H7 (cell line): ENCODE measurements at regions not wholly inside any gene's neighbourhood (a gene's known extent, or its start where the extent isn't known, plus 50 kb on each side); places are given as distances from the start of the nearest gene placed in this dataset.

ENCODE experiments used
- DNase-seq: peaks from one replicate; pipeline ENCODE4 v3.0.0; 2012
- H3K27me3 ChIP-seq: 2 replicates; pipeline ENCODE4 v1.6.0; 2011; ENCODE audit warnings: mild to moderate bottlenecking, low read length; ENCODE audit not compliant: control insufficient read depth, insufficient read depth
- H3K36me3 ChIP-seq: replicated peaks from 2 replicates; pipeline ENCODE4 v1.5.1; 2011; ENCODE audit warnings: low read length; ENCODE audit not compliant: control insufficient read depth, insufficient read depth
- H3K4me3 ChIP-seq: 2 replicates; pipeline ENCODE4 v1.5.1; 2011; ENCODE audit warnings: low read depth, mild to moderate bottlenecking, control low read depth, low read length, moderate library complexity; ENCODE audit not compliant: insufficient read depth

- Histone ChIP-seq H3K4me3 (no peak overlapping the region), H3K27me3 (no peaks in the 10 kb centered on the region), H3K36me3 (no peaks in the 10 kb centered on the region)
- no peak for DNase-seq
Measured at GRCh38 chr2:134169788-134170187, 84.1 kb upstream of the MGAT5 start.

GRCh38 chr2:134170294-134170693 is 83.6 kb upstream of the MGAT5 start:
- H3K4me3 ChIP-seq = no peak overlapping the region
- no peaks in the 10 kb centered on the region for H3K27me3 ChIP-seq
- H3K36me3 ChIP-seq = no peaks in the 10 kb centered on the region
- no peak for DNase-seq

- no peaks in the 10 kb centered on the region for H3K36me3 ChIP-seq
- DNase-seq = no peak
- no peaks in the 10 kb centered on the region for H3K27me3 ChIP-seq
- no peak overlapping the region for H3K4me3 ChIP-seq
Measured at GRCh38 chr2:134170700-134171099, 83.2 kb upstream of the MGAT5 start.

- DNase-seq = no peak
- H3K36me3 ChIP-seq = no peaks in the 10 kb centered on the region
- no peak overlapping the region for H3K4me3 ChIP-seq
- no peaks in the 10 kb centered on the region for H3K27me3 ChIP-seq
Measured at GRCh38 chr2:134173338-134174016, 80.4 kb upstream of the MGAT5 start.

- no peaks in the 10 kb centered on the region for H3K27me3 ChIP-seq
- no peak overlapping the region for H3K4me3 ChIP-seq
- H3K36me3 ChIP-seq = no peaks in the 10 kb centered on the region
- DNase-seq = no peak
Measured at GRCh38 chr2:134174711-134175110, 79.2 kb upstream of the MGAT5 start.

- DNase-seq = no peak
- no peaks in the 10 kb centered on the region for H3K36me3 ChIP-seq
- H3K4me3 ChIP-seq = no peak overlapping the region
- H3K27me3 ChIP-seq = no peaks in the 10 kb centered on the region
Measured at GRCh38 chr2:134175834-134176233, 78.0 kb upstream of the MGAT5 start.

- Histone ChIP-seq H3K4me3 (no peak overlapping the region), H3K27me3 (no peaks in the 10 kb centered on the region), H3K36me3 (no peaks in the 10 kb centered on the region)
- no peak for DNase-seq
Measured at GRCh38 chr2:134177351-134177931, 76.4 kb upstream of the MGAT5 start.

- Histone ChIP-seq H3K36me3 (no peaks in the 10 kb centered on the region), H3K27me3 (no peaks in the 10 kb centered on the region)
- DNase-seq = no peak
Measured at GRCh38 chr2:134178138-134178877, 75.6 kb upstream of the MGAT5 start.

GRCh38 chr2:134181219-134181618 is 72.7 kb upstream of the MGAT5 start:
- H3K36me3 ChIP-seq = no peaks in the 10 kb centered on the region
- H3K4me3 ChIP-seq = no peak overlapping the region
- DNase-seq = no peak
- no peaks in the 10 kb centered on the region for H3K27me3 ChIP-seq

More at GRCh38 chr2:134178138-134178877, 75.6 kb upstream of the MGAT5 start:
- H3K4me3 ChIP-seq = no peak overlapping the region

GRCh38 chr2:134183679-134184078 is 70.2 kb upstream of the MGAT5 start:
- Histone ChIP-seq H3K27me3 (no peaks in the 10 kb centered on the region), H3K4me3 (no peak overlapping the region), H3K36me3 (no peaks in the 10 kb centered on the region)
- DNase-seq = no peak

- Histone ChIP-seq H3K27me3 (no peaks in the 10 kb centered on the region), H3K4me3 (no peak overlapping the region), H3K36me3 (no peaks in the 10 kb centered on the region)
- no peak for DNase-seq
Measured at GRCh38 chr2:134185639-134186038, 68.2 kb upstream of the MGAT5 start.

GRCh38 chr2:134189009-134189720 is 64.7 kb upstream of the MGAT5 start:
- H3K36me3 ChIP-seq = no peaks in the 10 kb centered on the region
- DNase-seq = no peak

GRCh38 chr2:134190062-134190806 is 63.6 kb upstream of the MGAT5 start:
- Histone ChIP-seq H3K36me3 (no peaks in the 10 kb centered on the region), H3K4me3 (no peak overlapping the region), H3K27me3 (no peaks in the 10 kb centered on the region)
- no peak for DNase-seq

More at GRCh38 chr2:134189009-134189720, 64.7 kb upstream of the MGAT5 start:
- Histone ChIP-seq H3K27me3 (no peaks in the 10 kb centered on the region), H3K4me3 (no peak overlapping the region)

GRCh38 chr2:134190807-134191203 is 63.1 kb upstream of the MGAT5 start:
- no peaks in the 10 kb centered on the region for H3K36me3 ChIP-seq
- DNase-seq = no peak
- no peak overlapping the region for H3K4me3 ChIP-seq
- no peaks in the 10 kb centered on the region for H3K27me3 ChIP-seq
